ENCODE measurements at regions not wholly inside any gene's neighbourhood (a gene's known extent, or its start where the extent isn't known, plus 50 kb on each side); places are given as distances from the start of the nearest gene placed in this dataset.
A peak's percentile ranks its signal among the peaks of the same experiment; 100 is the strongest.

DNA sequence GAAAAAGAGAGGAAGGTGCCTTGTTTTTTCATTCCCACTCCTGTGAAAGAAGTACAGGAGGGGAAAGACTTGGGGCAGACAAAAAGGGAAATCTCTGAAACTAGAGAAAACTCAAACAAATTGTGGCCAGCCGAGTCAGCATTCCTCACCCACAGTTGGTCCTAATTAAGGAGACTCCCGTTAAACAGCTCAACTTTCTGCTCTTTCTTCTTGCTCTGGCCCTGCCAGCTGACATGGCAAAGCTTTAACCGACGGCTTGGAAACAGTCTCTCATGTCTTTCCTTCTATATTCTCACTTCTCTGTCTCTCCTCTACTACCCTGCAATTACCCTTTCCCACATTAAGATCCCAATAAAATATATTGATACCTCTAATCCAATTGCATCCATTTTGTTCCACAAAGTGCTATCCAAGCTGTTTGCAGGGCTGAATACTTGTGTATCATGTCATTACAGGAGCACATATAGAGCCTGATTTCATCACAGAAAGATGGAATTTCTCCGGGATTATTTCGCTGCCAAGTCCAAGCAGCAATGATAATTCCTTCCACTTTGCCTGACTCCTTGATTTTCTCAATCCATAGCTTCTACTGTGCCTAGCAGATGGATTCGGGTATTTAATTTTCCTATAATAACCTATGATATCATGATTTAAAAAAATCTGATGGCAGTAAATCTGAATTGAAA, 65.4 kb upstream of the IPO9 start:
- Histone ChIP-seq H3K9me3 (replicated peaks) (no peaks in the 10 kb centered on the region), H3K4me1 (peaks cover 99% of the 10 kb centered on the region), H3K36me3 (no peaks in the 10 kb centered on the region), H3K27me3 (ENCODE audit: low read depth) (no peaks in the 10 kb centered on the region), H3K27ac (replicated peaks) (peak overlapping the region; percentile 70), H3K4me3 (no peak overlapping the region)
- TF ChIP-seq, protein P1, sequence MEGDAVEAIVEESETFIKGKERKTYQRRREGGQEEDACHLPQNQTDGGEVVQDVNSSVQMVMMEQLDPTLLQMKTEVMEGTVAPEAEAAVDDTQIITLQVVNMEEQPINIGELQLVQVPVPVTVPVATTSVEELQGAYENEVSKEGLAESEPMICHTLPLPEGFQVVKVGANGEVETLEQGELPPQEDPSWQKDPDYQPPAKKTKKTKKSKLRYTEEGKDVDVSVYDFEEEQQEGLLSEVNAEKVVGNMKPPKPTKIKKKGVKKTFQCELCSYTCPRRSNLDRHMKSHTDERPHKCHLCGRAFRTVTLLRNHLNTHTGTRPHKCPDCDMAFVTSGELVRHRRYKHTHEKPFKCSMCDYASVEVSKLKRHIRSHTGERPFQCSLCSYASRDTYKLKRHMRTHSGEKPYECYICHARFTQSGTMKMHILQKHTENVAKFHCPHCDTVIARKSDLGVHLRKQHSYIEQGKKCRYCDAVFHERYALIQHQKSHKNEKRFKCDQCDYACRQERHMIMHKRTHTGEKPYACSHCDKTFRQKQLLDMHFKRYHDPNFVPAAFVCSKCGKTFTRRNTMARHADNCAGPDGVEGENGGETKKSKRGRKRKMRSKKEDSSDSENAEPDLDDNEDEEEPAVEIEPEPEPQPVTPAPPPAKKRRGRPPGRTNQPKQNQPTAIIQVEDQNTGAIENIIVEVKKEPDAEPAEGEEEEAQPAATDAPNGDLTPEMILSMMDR (IDR thresholded peaks at IDR 0.05; ENCODE audit: borderline replicate concordance), result no peak
- DNase-seq, result no peak
- intact Hi-C loops (cut with micrococcal nuclease), result no loop called here

DNA sequence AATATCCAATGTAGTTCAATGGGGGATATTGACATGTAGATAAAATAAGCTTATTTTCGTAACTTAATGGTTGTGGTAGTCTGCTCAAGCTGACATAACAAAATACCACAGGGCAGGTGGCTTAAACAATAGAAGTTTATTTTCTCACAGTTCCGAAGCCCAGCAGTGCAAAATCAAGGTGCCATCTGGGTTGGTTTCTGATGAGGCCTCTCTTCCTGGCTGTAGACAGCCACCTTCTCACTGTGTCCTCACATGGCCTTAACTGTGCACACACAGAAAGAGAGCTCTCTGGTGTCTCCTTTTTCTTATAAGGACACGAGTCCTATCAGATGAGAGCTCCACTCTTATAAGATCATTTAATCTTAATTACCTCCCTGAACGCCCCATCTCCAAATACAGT, 64.8 kb upstream of the IPO9 start:
- intact Hi-C loops (cut with micrococcal nuclease), result no loop called here
- TF ChIP-seq, protein P1 (IDR thresholded peaks at IDR 0.05; ENCODE audit: borderline replicate concordance), result no peak
- H3K9me3 ChIP-seq (replicated peaks), result no peaks in the 10 kb centered on the region
- no peaks in the 10 kb centered on the region for H3K36me3 ChIP-seq
- H3K4me3 ChIP-seq, result no peak overlapping the region
- peaks cover 99% of the 10 kb centered on the region for H3K4me1 ChIP-seq
- DNase-seq, result no peak
- peak overlapping the region; percentile 70 for H3K27ac ChIP-seq (replicated peaks)
- no peaks in the 10 kb centered on the region for H3K27me3 ChIP-seq (ENCODE audit: low read depth)

DNA sequence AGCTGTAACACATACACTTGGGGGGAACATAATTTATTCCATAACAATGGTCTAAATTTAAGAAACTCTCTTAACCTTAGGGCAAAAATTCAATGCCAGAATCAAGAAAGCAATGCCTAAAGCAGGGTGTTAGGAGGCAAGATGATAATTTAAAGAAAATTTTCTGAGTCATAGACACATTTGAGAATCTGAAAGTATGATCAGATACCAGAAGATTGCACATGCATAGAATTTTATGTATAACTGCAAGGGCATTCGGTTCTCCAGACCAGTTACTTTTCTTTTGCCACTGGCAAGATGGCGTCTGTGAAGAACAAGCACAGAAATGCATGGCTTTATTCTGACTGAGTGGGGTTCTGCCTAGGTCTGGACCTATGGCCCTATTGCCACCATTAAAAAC, 64.4 kb upstream of the IPO9 start:
- DNase-seq, result no peak
- Histone ChIP-seq H3K27ac (replicated peaks) (peak overlapping the region; percentile 70), H3K4me1 (peaks cover 99% of the 10 kb centered on the region), H3K36me3 (no peaks in the 10 kb centered on the region), H3K27me3 (ENCODE audit: low read depth) (no peaks in the 10 kb centered on the region), H3K4me3 (no peak overlapping the region), H3K9me3 (replicated peaks) (no peaks in the 10 kb centered on the region)
- intact Hi-C loops (cut with micrococcal nuclease), result no loop called here
- TF ChIP-seq, protein P1 (IDR thresholded peaks at IDR 0.05; ENCODE audit: borderline replicate concordance), result no peak

DNA sequence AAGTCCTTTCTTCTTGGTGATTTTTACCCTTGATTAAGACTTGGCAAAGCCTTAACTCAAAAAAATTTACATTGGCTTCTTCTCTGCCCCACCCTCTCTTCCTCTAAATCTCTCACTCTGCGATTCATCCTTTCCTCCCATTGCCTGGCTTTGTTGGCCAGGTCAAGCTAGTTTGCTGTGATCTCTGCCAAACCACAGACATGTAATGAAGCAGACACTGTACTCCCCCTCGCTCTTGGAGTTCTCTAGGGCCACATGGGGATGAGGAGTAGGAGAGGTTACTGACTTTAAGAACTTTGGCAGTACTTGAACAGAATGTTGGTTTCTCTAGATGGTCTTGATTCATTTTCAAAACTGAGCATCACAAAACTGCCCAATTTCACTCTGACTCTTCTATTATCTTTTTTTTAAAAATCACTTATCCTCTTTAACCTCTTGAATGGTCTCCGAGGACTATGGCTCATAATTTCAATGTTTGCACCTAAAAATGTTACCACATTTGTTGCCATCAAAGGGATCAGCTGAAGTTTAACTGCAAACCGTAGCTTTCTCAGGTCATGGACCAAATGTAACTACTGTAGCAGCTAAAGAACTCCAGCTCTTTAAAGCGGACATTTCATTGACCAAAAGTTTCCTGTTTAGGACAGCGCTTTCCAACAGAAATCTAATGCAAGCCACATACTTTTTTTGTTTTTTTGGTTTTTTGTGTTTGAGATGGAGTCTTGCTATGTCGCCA, 62.7 kb upstream of the IPO9 start:
- TF ChIP-seq, protein P1 (IDR thresholded peaks at IDR 0.05; ENCODE audit: borderline replicate concordance), result no peak
- Histone ChIP-seq H3K27ac (replicated peaks) (peak overlapping the region; percentile 70), H3K27me3 (ENCODE audit: low read depth) (no peaks in the 10 kb centered on the region), H3K36me3 (peaks cover 4% of the 10 kb centered on the region), H3K9me3 (replicated peaks) (peaks cover 6% of the 10 kb centered on the region), H3K4me3 (no peak overlapping the region), H3K4me1 (peaks cover 95% of the 10 kb centered on the region)
- intact Hi-C loops (cut with micrococcal nuclease), result no loop called here
- DNase-seq, result peak; percentile 30

GRCh38 chr1:201767339-201767738, 61.6 kb upstream of the IPO9 start:
- Histone ChIP-seq H3K27ac (replicated peaks) (peak overlapping the region; percentile 78), H3K9me3 (replicated peaks) (peaks cover 17% of the 10 kb centered on the region), H3K27me3 (ENCODE audit: low read depth) (no peaks in the 10 kb centered on the region), H3K36me3 (peaks cover 5% of the 10 kb centered on the region), H3K4me1 (peaks cover 91% of the 10 kb centered on the region), H3K4me3 (no peak overlapping the region)
- TF ChIP-seq, protein P1 (IDR thresholded peaks at IDR 0.05; ENCODE audit: borderline replicate concordance), result no peak
- DNase-seq, result no peak
- intact Hi-C loops (cut with micrococcal nuclease), result no loop called here

Measured in left ventricle myocardium inferior (tissue), 1 donor.